Stomach (tissue), 4 donors: ENCODE measurements at regions not wholly inside any gene's neighbourhood (a gene's known extent, or its start where the extent isn't known, plus 50 kb on each side); places are given as distances from the start of the nearest gene placed in this dataset.

Source experiments
- CTCF ChIP-seq, 7 experiments: fragments of 450-650 bp in 4 of 7; fragments of 200-600 bp in 3 of 7; sonication (generic) in 3 of 7; IDR thresholded peaks; one replicate each; pipeline ENCODE4 v1.5.1; 2016 to 2019; ENCODE audit warnings: antibody characterized with exemption in 7 of 7, control low read depth in 2 of 7, mild to moderate bottlenecking in 1 of 7
- EP300 ChIP-seq: sonication (generic); formaldehyde crosslinking; IDR thresholded peaks from one replicate; pipeline ENCODE4 v1.6.1; 2017; ENCODE audit warnings: antibody characterized with exemption
- POLR2A ChIP-seq, 4 donors: fragments of 450-650 bp; IDR thresholded peaks; one replicate each; pipeline ENCODE4 v1.6.1; 2016; ENCODE audit warnings: antibody characterized with exemption in 4 of 4, control low read depth in 2 of 4, mild to moderate bottlenecking in 1 of 4, moderate library complexity in 1 of 4
- POLR2AphosphoS5 ChIP-seq, 3 donors: sonication (generic); formaldehyde crosslinking; IDR thresholded peaks; one replicate each; pipeline ENCODE4 v1.6.1; 2016; ENCODE audit warnings: antibody characterized with exemption in 3 of 3

- TF ChIP-seq CTCF (IDR thresholded peaks at IDR 0.05), result no peak
- TF ChIP-seq POLR2A (IDR thresholded peaks at IDR 0.05), result no peak
- no peak for TF ChIP-seq EP300
- TF ChIP-seq POLR2AphosphoS5 (IDR thresholded peaks at IDR 0.05), result no peak
Measured at GRCh38 chr1:157405662-157406061, 146.7 kb downstream of the FCRL5 start.
